HG03565 (cell line): ENCODE measurements at regions not wholly inside any gene's neighbourhood (a gene's known extent, or its start where the extent isn't known, plus 50 kb on each side); places are given as distances from the start of the nearest gene placed in this dataset.
"Not testable (repeated sequence)": the region's sequence is repeated elsewhere in the genome, so short reads cannot be mapped to it uniquely, and the experiment has no call there.

Source experiments
- ATAC-seq: cut with Tn5 transposase; IDR thresholded peaks from one replicate; pipeline ENCODE4 v1.9.1; 2021; ENCODE audit warnings: mild to moderate bottlenecking, moderate library complexity; ENCODE audit not compliant: unreplicated experiment

DNA sequence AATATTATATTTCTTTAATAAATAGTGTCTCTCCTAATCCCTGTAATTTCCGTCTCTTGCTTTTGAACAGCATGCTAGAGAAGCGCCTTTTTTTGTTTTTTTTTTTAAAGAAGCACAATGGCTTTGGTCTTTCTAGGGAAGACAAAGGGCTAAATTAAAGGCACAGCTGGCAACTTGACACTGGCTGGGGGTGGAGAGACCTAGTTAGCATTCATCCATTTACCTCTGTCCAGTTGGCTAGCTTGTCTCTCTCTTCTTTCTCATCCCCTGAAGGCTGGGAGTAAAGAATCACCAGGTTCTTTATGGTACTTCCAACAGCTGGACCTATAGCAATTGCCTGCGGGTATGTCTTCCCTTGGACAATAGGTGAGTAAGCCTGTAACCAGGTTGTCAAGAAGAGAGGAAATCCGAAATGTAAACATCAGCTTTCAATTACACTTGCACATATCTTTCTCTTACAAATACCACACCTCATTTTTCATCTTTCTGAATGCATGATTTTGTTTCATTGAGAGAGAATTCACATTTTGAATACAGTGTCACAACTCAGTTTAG is 178.4 kb upstream of the GPR101 start:
- ATAC-seq = no peak

DNA sequence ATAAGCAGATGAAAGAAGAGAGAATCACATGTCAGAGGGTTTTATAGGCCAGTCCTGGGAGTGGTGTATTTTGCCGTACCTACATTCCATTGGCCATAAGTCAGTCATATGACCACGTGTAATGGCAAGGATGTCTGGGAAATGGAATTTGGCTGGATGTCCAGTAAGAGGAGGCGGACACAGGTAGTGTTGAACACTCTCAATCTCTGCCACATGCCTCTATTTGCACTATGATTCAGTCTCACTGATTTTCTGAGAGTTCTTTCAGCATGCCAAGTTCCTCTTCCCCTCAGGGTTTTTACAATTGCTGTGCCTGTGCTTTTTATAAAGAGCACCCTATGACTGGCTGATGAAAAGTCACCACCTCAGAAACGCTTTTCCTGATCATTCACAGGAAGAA is 164.2 kb upstream of the GPR101 start:
- no peak for ATAC-seq

GRCh38 chrX:137195991-137196390 is 162.2 kb upstream of the GPR101 start:
- no peak for ATAC-seq

- ATAC-seq = no peak
These were observed 161.5 kb upstream of the GPR101 start for GRCh38 chrX:137195296-137195695.

- no peak for ATAC-seq
These were observed 160.4 kb upstream of the GPR101 start for GRCh38 chrX:137194164-137194563.

DNA sequence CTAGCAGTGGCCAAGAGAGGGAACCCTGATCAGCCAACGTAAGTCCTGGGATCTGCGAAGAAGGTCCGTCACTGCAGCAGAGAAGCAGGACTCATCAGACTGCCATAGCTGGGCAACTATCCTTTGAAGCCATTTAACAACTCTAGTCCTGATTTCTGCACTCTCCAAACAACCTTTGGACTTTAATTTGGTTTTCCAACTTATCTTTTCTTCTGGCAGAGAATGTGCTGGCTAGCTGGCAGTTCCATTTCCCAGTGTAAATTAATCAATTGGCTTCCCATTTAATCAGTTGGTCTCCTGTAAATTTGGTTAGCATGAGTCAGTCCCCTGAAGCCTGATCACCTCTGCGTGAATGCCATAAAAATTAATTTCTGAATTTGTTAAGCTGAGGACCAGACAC is 153.7 kb upstream of the GPR101 start:
- no peak for ATAC-seq

GRCh38 chrX:137178392-137178791 is 144.6 kb upstream of the GPR101 start:
- ATAC-seq = no peak

- no peak for ATAC-seq
These were observed 138.6 kb upstream of the GPR101 start for GRCh38 chrX:137172317-137172948.

GRCh38 chrX:137171626-137172025 is 137.8 kb upstream of the GPR101 start:
- ATAC-seq = no peak

DNA sequence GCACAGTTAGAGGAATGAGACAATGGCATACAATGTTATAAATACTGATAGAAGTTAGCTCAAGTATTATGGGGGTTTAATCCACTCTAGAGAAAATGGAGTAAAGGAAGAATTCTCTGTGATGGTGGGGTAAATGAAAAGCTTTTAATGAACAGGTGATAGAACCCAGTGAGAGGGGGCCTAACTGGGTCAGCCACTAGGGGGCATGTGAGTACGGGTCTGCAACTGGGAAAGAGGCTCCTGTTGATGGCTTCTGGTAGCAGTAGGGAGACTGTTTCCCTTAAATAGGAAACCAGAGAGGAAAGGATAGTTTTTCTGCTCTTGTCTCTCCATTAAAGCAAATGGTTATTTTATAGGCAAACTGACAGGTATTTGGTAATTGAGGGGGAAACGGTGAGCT is 132.8 kb upstream of the GPR101 start:
- no peak for ATAC-seq

- no peak for ATAC-seq
These were observed 130.5 kb upstream of the GPR101 start for GRCh38 chrX:137164329-137164728.

GRCh38 chrX:137151403-137151802 is 117.6 kb upstream of the GPR101 start:
- no peak for ATAC-seq

- ATAC-seq = no peak
These were observed 110.1 kb upstream of the GPR101 start for GRCh38 chrX:137143864-137144263.

- not testable (repeated sequence) for ATAC-seq
These were observed 88.9 kb upstream of the GPR101 start for GRCh38 chrX:137122651-137123050.

GRCh38 chrX:137119049-137119448 is 85.3 kb upstream of the GPR101 start:
- no peak for ATAC-seq

DNA sequence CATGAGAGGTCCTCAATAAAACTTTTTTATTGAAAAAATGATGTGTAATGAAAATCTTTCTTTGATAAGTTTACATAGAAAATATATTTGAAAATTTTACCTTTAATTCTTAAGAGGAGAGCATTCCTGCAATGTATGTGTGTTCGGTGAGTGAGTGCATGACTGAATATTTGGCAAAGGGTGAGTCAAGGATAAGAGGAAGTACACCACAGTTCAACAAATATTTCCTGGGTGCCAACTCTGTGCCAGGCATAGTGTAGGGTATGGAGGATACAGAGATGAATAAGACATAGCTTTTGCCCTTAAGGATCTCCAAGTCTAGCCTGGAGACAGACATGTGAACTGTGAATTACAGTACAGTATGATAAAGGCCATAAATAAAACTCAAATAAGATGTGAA is 84.7 kb upstream of the GPR101 start:
- no peak for ATAC-seq

GRCh38 chrX:137118136-137118535 is 84.3 kb upstream of the GPR101 start:
- no peak for ATAC-seq

DNA sequence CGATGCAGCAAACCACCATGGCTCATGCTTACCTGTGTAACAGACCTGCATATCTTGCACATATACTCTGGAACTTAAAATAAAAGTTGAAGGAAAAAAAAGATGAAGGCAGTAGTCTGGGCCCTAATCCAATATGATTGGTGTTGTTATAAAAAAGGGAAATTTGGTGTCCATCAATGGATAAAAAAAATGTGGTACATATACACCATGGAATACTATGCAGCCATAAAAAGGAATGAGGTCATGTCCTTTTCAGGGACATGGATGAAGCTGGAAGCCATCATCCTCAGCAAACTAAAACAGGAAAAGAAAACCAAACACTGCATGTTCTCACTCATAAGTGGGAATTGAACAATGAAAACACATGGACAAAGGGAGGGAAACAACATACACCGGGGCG is 74.1 kb upstream of the GPR101 start:
- not testable (repeated sequence) for ATAC-seq

DNA sequence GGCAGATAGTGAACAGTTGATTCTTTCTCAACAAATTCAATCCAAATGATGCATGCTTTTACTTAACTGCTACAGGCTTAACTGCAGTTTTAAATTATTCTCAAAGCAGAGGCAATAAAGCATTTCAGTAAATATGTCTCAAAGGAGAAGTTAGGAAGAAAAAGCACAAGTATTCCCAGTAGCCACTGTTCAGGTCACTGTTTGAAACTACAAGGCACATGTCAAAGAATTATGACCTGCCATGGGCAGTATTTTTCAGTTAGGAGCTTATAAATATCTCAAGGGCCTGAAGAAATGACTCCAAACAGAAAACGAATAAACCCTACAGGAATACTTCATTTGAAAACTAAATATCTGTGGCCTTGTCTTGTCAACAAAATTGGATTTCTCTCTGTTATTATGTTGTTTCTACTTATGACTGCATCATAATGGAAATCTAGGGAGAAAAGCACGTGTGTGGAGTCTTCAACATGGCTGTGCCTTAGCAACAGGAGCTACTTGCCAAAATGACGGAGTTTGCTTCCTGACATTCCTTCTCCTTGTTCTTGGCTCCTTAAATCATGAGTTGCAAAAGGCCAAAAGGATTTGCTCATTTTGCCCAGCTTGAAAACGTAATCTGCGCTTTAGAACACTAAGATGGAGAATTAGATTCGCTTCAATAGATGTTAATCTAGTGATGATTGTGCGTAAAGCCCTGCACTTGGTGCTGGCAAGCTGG is 67.6 kb upstream of the GPR101 start:
- no peak for ATAC-seq
